GM12878 (cell line): ENCODE measurements at regions not wholly inside any gene's neighbourhood (a gene's known extent, or its start where the extent isn't known, plus 50 kb on each side); places are given as distances from the start of the nearest gene placed in this dataset.

Experiments used
- ATAC-seq: fragments of 200-7000 bp; cut with Tn5 transposase; 3 replicates; pipeline ENCODE4 v1.9.1; 2020; ENCODE audit warnings: mild to moderate bottlenecking, moderate library complexity
- BruUV-seq: library from RNA; stranded (reverse); fragments of 400-500 nt; replicated peaks from 2 replicates; lab custom pipeline; 2021; lab: Mats Ljungman, UMichigan
- CTCF ChIA-PET: fragments of 300-600 bp; sonication (Branson Sonifier 250); formaldehyde crosslinking; extraction: SDS; loops from one replicate; lab custom pipeline; 2021; ENCODE audit warnings: inconsistent platforms; lab: Yijun Ruan, JAX
- POLR2A ChIA-PET: fragments of 350-600 bp; formaldehyde crosslinking; extraction: SDS; loops from one replicate; lab custom pipeline; 2021; ENCODE audit warnings: inconsistent platforms; lab: Charles Lee
- RAD21 ChIA-PET: fragments of 300-600 bp; sonication (Branson Sonifier 250); formaldehyde crosslinking; loops from one replicate; lab custom pipeline; 2023; ENCODE audit warnings: antibody characterized with exemption; ENCODE audit not compliant: unreplicated experiment; lab: Charles Lee
- SMC1A ChIA-PET: fragments of 300-600 bp; sonication (Branson Sonifier 250); formaldehyde crosslinking; loops from one replicate; lab custom pipeline; 2023; ENCODE audit not compliant: unreplicated experiment, uncharacterized antibody; lab: Charles Lee
- DNase-seq: peaks from one replicate; pipeline ENCODE4 v3.0.0-alpha.2; 2011; ENCODE audit warnings: low read depth, low spot score
- FAIRE-seq: peaks from 3 replicates; lab custom pipeline; 2011; peaks lifted over from hg19 to GRCh38; lab: Jason Lieb, UNC
- H2AFZ ChIP-seq: 2 replicates; pipeline ENCODE4 v1.6.0; 2011; ENCODE audit warnings: low read depth, low read length, control low read depth; ENCODE audit not compliant: control insufficient read depth
- H3K27ac ChIP-seq: 2 replicates; pipeline ENCODE4 v1.5.1; 2011; ENCODE audit warnings: control low read depth; ENCODE audit not compliant: control insufficient read depth, insufficient read depth
- H3K27me3 ChIP-seq, 2 experiments: replicated peaks in 1 of 2; 2 replicates each; pipeline versions ENCODE4 v1.6.0 to v1.6.1; 2011; ENCODE audit warnings: low read length in 1 of 2; ENCODE audit not compliant: control insufficient read depth in 2 of 2, insufficient read depth in 2 of 2
- H3K36me3 ChIP-seq, 2 experiments: 2 replicates each; pipeline ENCODE4 v1.5.1; 2011; ENCODE audit warnings: low read length in 1 of 2; ENCODE audit not compliant: control insufficient read depth in 2 of 2, insufficient read depth in 2 of 2
- H3K4me1 ChIP-seq: 2 replicates; pipeline ENCODE4 v1.6.1; 2011; ENCODE audit warnings: mild to moderate bottlenecking, low read length, moderate library complexity, mixed read lengths; ENCODE audit not compliant: control insufficient read depth, insufficient read depth
- H3K4me2 ChIP-seq: 2 replicates; pipeline ENCODE4 v1.6.0; 2011; ENCODE audit warnings: control low read depth; ENCODE audit not compliant: control insufficient read depth, insufficient read depth
- H3K4me3 ChIP-seq: fragments of 200-600 bp; sonication (generic); 2 replicates; pipeline ENCODE4 v1.5.1; 2016
- H3K79me2 ChIP-seq: 2 replicates; pipeline ENCODE4 v1.6.0; 2011; ENCODE audit warnings: low read length; ENCODE audit not compliant: control insufficient read depth, insufficient read depth
- H3K9ac ChIP-seq: 2 replicates; pipeline ENCODE4 v1.8.0; 2011; ENCODE audit warnings: low read length, control low read depth, mixed read lengths; ENCODE audit not compliant: control insufficient read depth, insufficient read depth
- H3K9me3 ChIP-seq: replicated peaks from 3 replicates; pipeline ENCODE4 v1.5.1; 2011; ENCODE audit warnings: mild to moderate bottlenecking, low read length; ENCODE audit not compliant: control insufficient read depth, insufficient read depth
- H4K20me1 ChIP-seq: 2 replicates; pipeline ENCODE4 v1.6.0; 2011; ENCODE audit not compliant: control insufficient read depth, insufficient read depth
- BACH1 ChIP-seq: fragments of 450-650 bp; IDR thresholded peaks from 2 replicates; pipeline ENCODE4 v1.6.1; 2017; ENCODE audit warnings: mild to moderate bottlenecking, borderline replicate concordance
- CUX1 ChIP-seq: IDR thresholded peaks from 2 replicates; pipeline ENCODE4 v1.6.1; 2012; ENCODE audit warnings: improper control_type of control experiment, low read depth, low read length; ENCODE audit not compliant: insufficient replicate concordance
- DPF2 ChIP-seq: fragments of 450-650 bp; IDR thresholded peaks from 2 replicates; pipeline ENCODE4 v1.6.1; 2017; ENCODE audit warnings: mild to moderate bottlenecking
- ELK1 ChIP-seq: IDR thresholded peaks from 2 replicates; pipeline ENCODE4 v1.6.1; 2012; ENCODE audit warnings: low read depth, low read length, improper control_type of control experiment
- FOXM1 ChIP-seq: IDR thresholded peaks from 2 replicates; pipeline ENCODE4 v1.6.1; 2012; ENCODE audit warnings: low read depth, mild to moderate bottlenecking, inconsistent platforms, low read length, moderate library complexity
- HDAC2 ChIP-seq: fragments of 200-600 bp; sonication (generic); IDR thresholded peaks from 2 replicates; pipeline ENCODE4 v1.6.1; 2017
- MYC ChIP-seq: IDR thresholded peaks from 2 replicates; pipeline ENCODE4 v1.6.1; 2011; ENCODE audit warnings: mild to moderate bottlenecking, low read length, moderate library complexity, inconsistent platforms; ENCODE audit not compliant: insufficient read depth, insufficient replicate concordance, insufficient read length, severe bottlenecking
- NFYB ChIP-seq: IDR thresholded peaks from 2 replicates; pipeline ENCODE4 v1.6.1; 2011; ENCODE audit warnings: low read depth, mild to moderate bottlenecking, low read length, improper control_type of control experiment, moderate library complexity; ENCODE audit not compliant: insufficient read depth
- POU2F2 ChIP-seq: IDR thresholded peaks from 3 replicates; pipeline ENCODE4 v1.6.1; 2011; ENCODE audit warnings: low read depth, mild to moderate bottlenecking, low read length, borderline replicate concordance
- SMARCA5 ChIP-seq: fragments of 450-650 bp; IDR thresholded peaks from 2 replicates; pipeline ENCODE4 v1.6.1; 2017; ENCODE audit warnings: mild to moderate bottlenecking
- SREBF2 ChIP-seq: IDR thresholded peaks from 2 replicates; pipeline ENCODE4 v1.6.1; 2012; ENCODE audit warnings: mild to moderate bottlenecking, low read length
- TAF1 ChIP-seq: IDR thresholded peaks from 2 replicates; pipeline ENCODE4 v1.6.1; 2011; ENCODE audit warnings: mild to moderate bottlenecking, low read depth, low read length, borderline replicate concordance
- ZNF622 ChIP-seq: fragments of 450-650 bp; IDR thresholded peaks from 2 replicates; pipeline ENCODE4 v1.6.1; 2017; ENCODE audit warnings: mild to moderate bottlenecking, inconsistent platforms
- WGBS: methylation state at CpG from one replicate; pipeline ENCODE4 v1.1.6; 2016; ENCODE audit warnings: low lambda C conversion rate; ENCODE audit not compliant: insufficient replicate concordance, insufficient coverage; ENCODE audit errors: missing lambda C conversion rate; 5-methylcytosine and 5-hydroxymethylcytosine counted together
- in situ Hi-C: fragments of 300-500 bp; cut with MboI; formaldehyde crosslinking; loops from 9 replicates; pipeline ENCODE4 v1.14.3; 2018; ENCODE audit warnings: mixed read lengths
- intact Hi-C: fragments of 100-400 bp; cut with micrococcal nuclease; formaldehyde crosslinking; loops from one replicate; pipeline ENCODE4 v1.14.2; 2022; ENCODE audit not compliant: unreplicated experiment
- TF ChIP-seq, protein P1 (sequence below): IDR thresholded peaks from 2 replicates; pipeline ENCODE4 v1.6.1; 2011; ENCODE audit warnings: mild to moderate bottlenecking, low read depth, low read length, moderate library complexity; ENCODE audit not compliant: insufficient replicate concordance
- TF ChIP-seq, protein P2 (sequence below): fragments of 450-650 bp; IDR thresholded peaks from 2 replicates; pipeline ENCODE4 v1.6.1; 2017; ENCODE audit warnings: mild to moderate bottlenecking, low read depth, inconsistent platforms; ENCODE audit not compliant: poor library complexity, severe bottlenecking

GRCh38 chr16:85278839-85279238, 166.6 kb upstream of the CIBAR2 start:
- no peak overlapping the region for H2AFZ ChIP-seq
- ChIA-PET POLR2A (no interaction called here), RAD21 (no interaction called here)
- in situ Hi-C loops: no loop called here
- H3K9me3 ChIP-seq: no peaks in the 10 kb centered on the region
- intact Hi-C loops: loop anchor here (10.0 kb wide), 1 partner anchor 164 kb away; the partner anchor contains the start of gene CIBAR2
- 0 out of 4 replicates have a peak, but pooled peaks cover 2 to 3% of the 10 kb centered on the region in 2 experiments for H3K27me3 ChIP-seq
- no peak overlapping the region for H3K4me2 ChIP-seq
- ATAC-seq: no peak
- TF ChIP-seq ELK1: no peak
- TF ChIP-seq, protein P1, sequence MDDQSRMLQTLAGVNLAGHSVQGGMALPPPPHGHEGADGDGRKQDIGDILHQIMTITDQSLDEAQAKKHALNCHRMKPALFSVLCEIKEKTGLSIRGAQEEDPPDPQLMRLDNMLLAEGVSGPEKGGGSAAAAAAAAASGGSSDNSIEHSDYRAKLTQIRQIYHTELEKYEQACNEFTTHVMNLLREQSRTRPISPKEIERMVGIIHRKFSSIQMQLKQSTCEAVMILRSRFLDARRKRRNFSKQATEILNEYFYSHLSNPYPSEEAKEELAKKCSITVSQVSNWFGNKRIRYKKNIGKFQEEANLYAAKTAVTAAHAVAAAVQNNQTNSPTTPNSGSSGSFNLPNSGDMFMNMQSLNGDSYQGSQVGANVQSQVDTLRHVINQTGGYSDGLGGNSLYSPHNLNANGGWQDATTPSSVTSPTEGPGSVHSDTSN: no peak
- no peak for TF ChIP-seq MYC
- no peak for TF ChIP-seq DPF2
- TF ChIP-seq SMARCA5: no peak
- no peak for TF ChIP-seq TAF1
- no peak for TF ChIP-seq POU2F2
- no peak for TF ChIP-seq HDAC2
- TF ChIP-seq NFYB: no peak
- TF ChIP-seq, protein P2, sequence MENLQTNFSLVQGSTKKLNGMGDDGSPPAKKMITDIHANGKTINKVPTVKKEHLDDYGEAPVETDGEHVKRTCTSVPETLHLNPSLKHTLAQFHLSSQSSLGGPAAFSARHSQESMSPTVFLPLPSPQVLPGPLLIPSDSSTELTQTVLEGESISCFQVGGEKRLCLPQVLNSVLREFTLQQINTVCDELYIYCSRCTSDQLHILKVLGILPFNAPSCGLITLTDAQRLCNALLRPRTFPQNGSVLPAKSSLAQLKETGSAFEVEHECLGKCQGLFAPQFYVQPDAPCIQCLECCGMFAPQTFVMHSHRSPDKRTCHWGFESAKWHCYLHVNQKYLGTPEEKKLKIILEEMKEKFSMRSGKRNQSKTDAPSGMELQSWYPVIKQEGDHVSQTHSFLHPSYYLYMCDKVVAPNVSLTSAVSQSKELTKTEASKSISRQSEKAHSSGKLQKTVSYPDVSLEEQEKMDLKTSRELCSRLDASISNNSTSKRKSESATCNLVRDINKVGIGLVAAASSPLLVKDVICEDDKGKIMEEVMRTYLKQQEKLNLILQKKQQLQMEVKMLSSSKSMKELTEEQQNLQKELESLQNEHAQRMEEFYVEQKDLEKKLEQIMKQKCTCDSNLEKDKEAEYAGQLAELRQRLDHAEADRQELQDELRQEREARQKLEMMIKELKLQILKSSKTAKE: no peak
- no peak for TF ChIP-seq CUX1
- TF ChIP-seq SREBF2: no peak
- TF ChIP-seq FOXM1: no peak
- TF ChIP-seq ZNF622: no peak
- no peak for TF ChIP-seq BACH1
- TF ChIP-seq, all 136 proteins: peak for 0
- Histone ChIP-seq H3K4me3 (no peak overlapping the region), H3K27ac (no peak overlapping the region), H3K9ac (no peak overlapping the region), H3K36me3 (no peaks in the 10 kb centered on the region), H4K20me1 (no peaks in the 10 kb centered on the region), H3K4me1 (no peaks in the 10 kb centered on the region), H3K79me2 (no peaks in the 10 kb centered on the region)
- ChIA-PET CTCF (no interaction called here), SMC1A (no interaction called here)
- WGBS: 37% methylated on average over 11 of the region's 11 CpGs
- no TSS peak for BruUV-seq
- FAIRE-seq (no peak), DNase-seq (no peak)
